ENCODE measurements at regions not wholly inside any gene's neighbourhood (a gene's known extent, or its start where the extent isn't known, plus 50 kb on each side); places are given as distances from the start of the nearest gene placed in this dataset.
A peak's percentile ranks its signal among the peaks of the same experiment; 100 is the strongest.
"Not testable (repeated sequence)": the region's sequence is repeated elsewhere in the genome, so short reads cannot be mapped to it uniquely, and the experiment has no call there.

GRCh38 chr22:25447686-25448434 lies 116.6 kb upstream of the GRK3 start:
- peaks cover 20% of the 10 kb centered on the region for H3K4me1 ChIP-seq (ENCODE audit: control insufficient read depth, insufficient read depth, low read length, unreplicated experiment)
- peak overlapping the region; percentile 93 for H3K4me3 ChIP-seq (ENCODE audit: low read depth, low read length)
- no peaks in the 10 kb centered on the region for H3K27me3 ChIP-seq (ENCODE audit: insufficient read depth, low read length)
- peak overlapping the region; percentile 57 for H2AFZ ChIP-seq (ENCODE audit: low read length, unreplicated experiment)
- no peaks in the 10 kb centered on the region for H3K36me3 ChIP-seq (ENCODE audit: insufficient read depth, low read length)
- H3K79me2 ChIP-seq (ENCODE audit: control insufficient read depth, insufficient read depth, low read length, unreplicated experiment) = peaks cover 45% of the 10 kb centered on the region
- H3K27ac ChIP-seq (ENCODE audit: low read depth, low read length) = peak overlapping the region; percentile 46

GRCh38 chr22:25448435-25449051 lies 115.9 kb upstream of the GRK3 start:
- H2AFZ ChIP-seq (ENCODE audit: low read length, unreplicated experiment) = peak overlapping the region; percentile 57
- peak overlapping the region; percentile 52 for H3K27ac ChIP-seq (ENCODE audit: low read depth, low read length)
- H3K27me3 ChIP-seq (ENCODE audit: insufficient read depth, low read length) = no peaks in the 10 kb centered on the region
- H3K4me3 ChIP-seq (ENCODE audit: low read depth, low read length) = peak overlapping the region; percentile 93
- H3K36me3 ChIP-seq (ENCODE audit: insufficient read depth, low read length) = no peaks in the 10 kb centered on the region
- H3K4me1 ChIP-seq (ENCODE audit: control insufficient read depth, insufficient read depth, low read length, unreplicated experiment) = peaks cover 21% of the 10 kb centered on the region
- H3K79me2 ChIP-seq (ENCODE audit: control insufficient read depth, insufficient read depth, low read length, unreplicated experiment) = peaks cover 50% of the 10 kb centered on the region

- Histone ChIP-seq H3K79me2 (ENCODE audit: control insufficient read depth, insufficient read depth, low read length, unreplicated experiment) (peaks cover 61% of the 10 kb centered on the region), H3K4me3 (ENCODE audit: low read depth, low read length) (peak overlapping the region; percentile 93), H3K36me3 (ENCODE audit: insufficient read depth, low read length) (no peaks in the 10 kb centered on the region), H2AFZ (ENCODE audit: low read length, unreplicated experiment) (no peak overlapping the region), H3K4me1 (ENCODE audit: control insufficient read depth, insufficient read depth, low read length, unreplicated experiment) (peaks cover 21% of the 10 kb centered on the region), H3K27me3 (ENCODE audit: insufficient read depth, low read length) (no peaks in the 10 kb centered on the region), H3K27ac (ENCODE audit: low read depth, low read length) (no peak overlapping the region)
These were observed 114.6 kb upstream of the GRK3 start for GRCh38 chr22:25449781-25450317.

GRCh38 chr22:25451480-25452114 lies 112.9 kb upstream of the GRK3 start:
- peaks cover 21% of the 10 kb centered on the region for H3K4me1 ChIP-seq (ENCODE audit: control insufficient read depth, insufficient read depth, low read length, unreplicated experiment)
- H3K36me3 ChIP-seq (ENCODE audit: insufficient read depth, low read length) = no peaks in the 10 kb centered on the region
- no peaks in the 10 kb centered on the region for H3K27me3 ChIP-seq (ENCODE audit: insufficient read depth, low read length)

GRCh38 chr22:25452116-25452700 lies 112.3 kb upstream of the GRK3 start:
- no peak overlapping the region for H2AFZ ChIP-seq (ENCODE audit: low read length, unreplicated experiment)
- H3K79me2 ChIP-seq (ENCODE audit: control insufficient read depth, insufficient read depth, low read length, unreplicated experiment) = peaks cover 65% of the 10 kb centered on the region
- no peaks in the 10 kb centered on the region for H3K36me3 ChIP-seq (ENCODE audit: insufficient read depth, low read length)
- no peaks in the 10 kb centered on the region for H3K27me3 ChIP-seq (ENCODE audit: insufficient read depth, low read length)
- peak overlapping the region; percentile 68 for H3K4me3 ChIP-seq (ENCODE audit: low read depth, low read length)
- H3K27ac ChIP-seq (ENCODE audit: low read depth, low read length) = peak overlapping the region; percentile 34
- H3K4me1 ChIP-seq (ENCODE audit: control insufficient read depth, insufficient read depth, low read length, unreplicated experiment) = peaks cover 21% of the 10 kb centered on the region

More at GRCh38 chr22:25451480-25452114, 112.9 kb upstream of the GRK3 start:
- Histone ChIP-seq H3K27ac (ENCODE audit: low read depth, low read length) (peak overlapping the region; percentile 34), H2AFZ (ENCODE audit: low read length, unreplicated experiment) (no peak overlapping the region), H3K4me3 (ENCODE audit: low read depth, low read length) (peak overlapping the region; percentile 68), H3K79me2 (ENCODE audit: control insufficient read depth, insufficient read depth, low read length, unreplicated experiment) (peaks cover 65% of the 10 kb centered on the region)

GRCh38 chr22:25453058-25453457 lies 111.4 kb upstream of the GRK3 start:
- peak overlapping the region; percentile 68 for H3K4me3 ChIP-seq (ENCODE audit: low read depth, low read length)
- peaks cover 21% of the 10 kb centered on the region for H3K4me1 ChIP-seq (ENCODE audit: control insufficient read depth, insufficient read depth, low read length, unreplicated experiment)

GRCh38 chr22:25453557-25453956 lies 110.9 kb upstream of the GRK3 start:
- Histone ChIP-seq H3K27ac (ENCODE audit: low read depth, low read length) (no peak overlapping the region), H3K4me3 (ENCODE audit: low read depth, low read length) (no peak overlapping the region), H3K79me2 (ENCODE audit: control insufficient read depth, insufficient read depth, low read length, unreplicated experiment) (peaks cover 61% of the 10 kb centered on the region), H2AFZ (ENCODE audit: low read length, unreplicated experiment) (no peak overlapping the region), H3K4me1 (ENCODE audit: control insufficient read depth, insufficient read depth, low read length, unreplicated experiment) (peaks cover 21% of the 10 kb centered on the region), H3K36me3 (ENCODE audit: insufficient read depth, low read length) (no peaks in the 10 kb centered on the region), H3K27me3 (ENCODE audit: insufficient read depth, low read length) (no peaks in the 10 kb centered on the region)

More at GRCh38 chr22:25453058-25453457, 111.4 kb upstream of the GRK3 start:
- Histone ChIP-seq H3K36me3 (ENCODE audit: insufficient read depth, low read length) (no peaks in the 10 kb centered on the region), H3K27ac (ENCODE audit: low read depth, low read length) (no peak overlapping the region), H3K27me3 (ENCODE audit: insufficient read depth, low read length) (no peaks in the 10 kb centered on the region), H3K79me2 (ENCODE audit: control insufficient read depth, insufficient read depth, low read length, unreplicated experiment) (peaks cover 65% of the 10 kb centered on the region), H2AFZ (ENCODE audit: low read length, unreplicated experiment) (no peak overlapping the region)

GRCh38 chr22:25456300-25457043 lies 108.0 kb upstream of the GRK3 start:
- Histone ChIP-seq H3K79me2 (ENCODE audit: control insufficient read depth, insufficient read depth, low read length, unreplicated experiment) (peaks cover 34% of the 10 kb centered on the region), H3K4me1 (ENCODE audit: control insufficient read depth, insufficient read depth, low read length, unreplicated experiment) (peaks cover 12% of the 10 kb centered on the region)
- not testable (repeated sequence) for H3K36me3 ChIP-seq (ENCODE audit: insufficient read depth, low read length); H3K27ac ChIP-seq (ENCODE audit: low read depth, low read length); H3K27me3 ChIP-seq (ENCODE audit: insufficient read depth, low read length); H2AFZ ChIP-seq (ENCODE audit: low read length, unreplicated experiment); H3K4me3 ChIP-seq (ENCODE audit: low read depth, low read length)

- H3K27ac ChIP-seq (ENCODE audit: low read depth, low read length); H3K27me3 ChIP-seq (ENCODE audit: insufficient read depth, low read length); H2AFZ ChIP-seq (ENCODE audit: low read length, unreplicated experiment); H3K4me3 ChIP-seq (ENCODE audit: low read depth, low read length); H3K4me1 ChIP-seq (ENCODE audit: control insufficient read depth, insufficient read depth, low read length, unreplicated experiment); H3K36me3 ChIP-seq (ENCODE audit: insufficient read depth, low read length): not testable (repeated sequence)
- peaks cover 14% of the 10 kb centered on the region for H3K79me2 ChIP-seq (ENCODE audit: control insufficient read depth, insufficient read depth, low read length, unreplicated experiment)
These were observed 105.8 kb upstream of the GRK3 start for GRCh38 chr22:25458631-25459030.

GRCh38 chr22:25460682-25461081 lies 103.8 kb upstream of the GRK3 start:
- H3K36me3 ChIP-seq (ENCODE audit: insufficient read depth, low read length); H2AFZ ChIP-seq (ENCODE audit: low read length, unreplicated experiment): not testable (repeated sequence)

More at GRCh38 chr22:25460682-25461081, 103.8 kb upstream of the GRK3 start:
- not testable (repeated sequence) for H3K79me2 ChIP-seq (ENCODE audit: control insufficient read depth, insufficient read depth, low read length, unreplicated experiment); H3K27ac ChIP-seq (ENCODE audit: low read depth, low read length); H3K4me3 ChIP-seq (ENCODE audit: low read depth, low read length); H3K27me3 ChIP-seq (ENCODE audit: insufficient read depth, low read length); H3K4me1 ChIP-seq (ENCODE audit: control insufficient read depth, insufficient read depth, low read length, unreplicated experiment)
